ENCODE measurements at regions not wholly inside any gene's neighbourhood (a gene's known extent, or its start where the extent isn't known, plus 50 kb on each side); places are given as distances from the start of the nearest gene placed in this dataset.
A peak's percentile ranks its signal among the peaks of the same experiment; 100 is the strongest.
"Not testable (repeated sequence)": the region's sequence is repeated elsewhere in the genome, so short reads cannot be mapped to it uniquely, and the experiment has no call there.

DNA sequence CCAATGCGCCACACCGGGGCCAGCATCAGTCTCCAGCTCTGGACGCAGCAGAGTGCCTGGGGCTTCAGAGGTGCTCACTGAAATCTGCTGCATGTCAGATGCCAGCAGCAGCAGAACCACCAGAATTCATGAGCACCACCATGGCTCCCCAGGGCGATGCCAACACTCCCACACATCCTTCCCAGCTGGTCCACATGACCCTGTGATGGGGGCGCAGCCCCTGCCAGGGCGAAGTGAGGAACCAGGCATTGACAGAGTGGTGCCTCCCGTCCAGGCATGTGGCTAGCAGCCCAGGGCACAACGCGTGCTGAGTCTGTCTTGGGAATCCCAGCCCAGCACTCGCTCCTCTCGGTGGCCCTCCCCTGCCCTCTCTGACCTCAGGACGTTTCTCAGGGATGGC, 80.4 kb downstream of the DHCR7 start:
- Histone ChIP-seq H3K9me3 (no peaks in the 10 kb centered on the region), H3K4me1 (no peaks in the 10 kb centered on the region), H3K36me3 (no peaks in the 10 kb centered on the region), H3K4me3 (no peak overlapping the region), H3K27me3 (no peaks in the 10 kb centered on the region), H3K27ac (no peak overlapping the region)
- DNase-seq = no peak
- TF ChIP-seq, protein P1, sequence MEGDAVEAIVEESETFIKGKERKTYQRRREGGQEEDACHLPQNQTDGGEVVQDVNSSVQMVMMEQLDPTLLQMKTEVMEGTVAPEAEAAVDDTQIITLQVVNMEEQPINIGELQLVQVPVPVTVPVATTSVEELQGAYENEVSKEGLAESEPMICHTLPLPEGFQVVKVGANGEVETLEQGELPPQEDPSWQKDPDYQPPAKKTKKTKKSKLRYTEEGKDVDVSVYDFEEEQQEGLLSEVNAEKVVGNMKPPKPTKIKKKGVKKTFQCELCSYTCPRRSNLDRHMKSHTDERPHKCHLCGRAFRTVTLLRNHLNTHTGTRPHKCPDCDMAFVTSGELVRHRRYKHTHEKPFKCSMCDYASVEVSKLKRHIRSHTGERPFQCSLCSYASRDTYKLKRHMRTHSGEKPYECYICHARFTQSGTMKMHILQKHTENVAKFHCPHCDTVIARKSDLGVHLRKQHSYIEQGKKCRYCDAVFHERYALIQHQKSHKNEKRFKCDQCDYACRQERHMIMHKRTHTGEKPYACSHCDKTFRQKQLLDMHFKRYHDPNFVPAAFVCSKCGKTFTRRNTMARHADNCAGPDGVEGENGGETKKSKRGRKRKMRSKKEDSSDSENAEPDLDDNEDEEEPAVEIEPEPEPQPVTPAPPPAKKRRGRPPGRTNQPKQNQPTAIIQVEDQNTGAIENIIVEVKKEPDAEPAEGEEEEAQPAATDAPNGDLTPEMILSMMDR (IDR thresholded peaks at IDR 0.05) = no peak
- intact Hi-C loops (cut with DNase I) = no loop called here
- ATAC-seq = no peak

DNA sequence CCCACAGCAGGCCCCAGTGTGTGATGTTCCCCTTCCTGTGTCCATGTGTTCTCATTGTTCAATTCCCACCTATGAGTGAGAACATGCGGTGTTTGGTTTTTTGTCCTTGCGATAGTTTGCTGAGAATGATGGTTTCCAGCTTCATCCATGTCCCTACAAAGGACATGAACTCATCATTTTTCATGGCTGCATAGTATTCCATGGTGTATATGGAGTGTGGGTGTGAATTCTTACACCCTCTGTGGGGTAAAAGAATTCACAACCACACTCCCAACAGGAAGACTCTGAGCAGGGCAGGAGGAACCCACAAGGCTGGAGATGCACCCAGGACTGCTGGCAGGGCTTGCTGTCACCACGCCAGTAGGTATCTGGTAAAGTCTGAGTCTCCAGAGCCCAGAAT, 80.9 kb downstream of the DHCR7 start:
- DNase-seq; H3K36me3 ChIP-seq; H3K9me3 ChIP-seq; intact Hi-C loops (cut with DNase I); H3K4me1 ChIP-seq; ATAC-seq; H3K4me3 ChIP-seq; H3K27ac ChIP-seq; H3K27me3 ChIP-seq: not testable (repeated sequence)

DNA sequence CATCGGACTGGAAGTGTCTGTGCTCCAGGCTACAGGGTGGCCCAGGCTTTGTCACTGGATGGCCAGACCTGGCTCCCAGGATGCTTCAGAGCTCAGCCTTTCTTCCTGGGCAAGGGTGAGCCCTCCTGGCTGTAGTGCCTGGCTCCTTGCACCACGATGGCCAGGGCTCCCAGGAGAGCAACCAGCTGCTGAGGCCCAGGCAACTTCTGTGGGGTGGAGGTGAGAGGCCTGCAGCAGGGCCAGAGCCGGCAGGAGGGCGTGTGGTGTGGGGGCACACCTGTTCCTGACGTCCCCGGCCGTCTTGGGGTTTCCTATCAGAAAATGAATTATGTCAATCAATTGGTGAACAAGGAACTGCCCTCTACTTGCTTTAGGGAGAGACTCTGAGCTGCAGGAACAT, 82.1 kb downstream of the DHCR7 start:
- TF ChIP-seq, protein P1 (IDR thresholded peaks at IDR 0.05) = no peak
- DNase-seq = no peak
- intact Hi-C loops (cut with DNase I) = no loop called here

GRCh38 chr11:71365626-71366025, 82.6 kb downstream of the DHCR7 start:
- no peaks in the 10 kb centered on the region for H3K9me3 ChIP-seq
- intact Hi-C loops (cut with DNase I) = no loop called here
- DNase-seq = no peak

More for the DNA sequence above, 82.1 kb downstream of the DHCR7 start:
- Histone ChIP-seq H3K27me3 (no peaks in the 10 kb centered on the region), H3K4me3 (no peak overlapping the region), H3K9me3 (no peaks in the 10 kb centered on the region), H3K4me1 (no peaks in the 10 kb centered on the region), H3K36me3 (no peaks in the 10 kb centered on the region), H3K27ac (no peak overlapping the region)
- no peak for ATAC-seq

DNA sequence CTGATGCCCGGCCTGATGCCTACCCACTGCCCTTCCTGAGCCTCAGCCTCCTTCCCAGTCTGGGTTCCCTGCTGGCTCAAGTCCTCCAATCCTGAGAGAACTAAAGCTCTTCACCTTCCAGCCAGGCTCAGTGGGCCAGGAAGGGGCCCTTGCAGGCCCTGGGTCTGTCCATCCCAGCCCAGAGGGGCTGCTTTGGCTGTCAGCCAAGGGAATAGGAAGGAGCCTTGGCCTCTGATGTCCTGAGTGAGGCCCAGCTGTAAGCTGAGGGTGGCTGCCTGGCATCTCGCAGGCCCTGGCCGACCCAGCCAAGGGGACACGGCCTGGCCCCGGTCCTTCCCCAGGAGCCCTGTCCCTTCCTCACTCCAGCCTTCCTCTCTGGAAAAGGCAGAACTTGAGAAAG, 83.4 kb downstream of the DHCR7 start:
- no peaks in the 10 kb centered on the region for H3K27me3 ChIP-seq
- H3K36me3 ChIP-seq = no peaks in the 10 kb centered on the region
- H3K27ac ChIP-seq = no peak overlapping the region
- DNase-seq (no peak), ATAC-seq (no peak)
- no peak overlapping the region for H3K4me3 ChIP-seq
- intact Hi-C loops (cut with DNase I) = no loop called here
- H3K4me1 ChIP-seq = no peaks in the 10 kb centered on the region
- no peaks in the 10 kb centered on the region for H3K9me3 ChIP-seq
- TF ChIP-seq, protein P1 (IDR thresholded peaks at IDR 0.05) = no peak

More at GRCh38 chr11:71365626-71366025, 82.6 kb downstream of the DHCR7 start:
- TF ChIP-seq, protein P1 (IDR thresholded peaks at IDR 0.05) = no peak
- Histone ChIP-seq H3K4me3 (no peak overlapping the region), H3K36me3 (no peaks in the 10 kb centered on the region), H3K27ac (no peak overlapping the region), H3K27me3 (no peaks in the 10 kb centered on the region), H3K4me1 (no peaks in the 10 kb centered on the region)
- ATAC-seq = no peak

GRCh38 chr11:71364176-71364671, 84.0 kb downstream of the DHCR7 start:
- TF ChIP-seq, protein P1 (IDR thresholded peaks at IDR 0.05) = no peak
- Histone ChIP-seq H3K27ac (no peak overlapping the region), H3K4me3 (no peak overlapping the region), H3K36me3 (no peaks in the 10 kb centered on the region), H3K9me3 (no peaks in the 10 kb centered on the region), H3K27me3 (no peaks in the 10 kb centered on the region), H3K4me1 (no peaks in the 10 kb centered on the region)
- DNase-seq (no peak), ATAC-seq (peak; percentile 8)
- intact Hi-C loops (cut with DNase I) = no loop called here
